Activated T-cell treated with anti-CD3 and anti-CD28 coated beads for 24 hours (primary cell): ENCODE measurements at regions not wholly inside any gene's neighbourhood (a gene's known extent, or its start where the extent isn't known, plus 50 kb on each side); places are given as distances from the start of the nearest gene placed in this dataset.
"Not testable (repeated sequence)": the region's sequence is repeated elsewhere in the genome, so short reads cannot be mapped to it uniquely, and the experiment has no call there.

Source experiments
- DNase-seq: peaks from one replicate; pipeline ENCODE4 v3.0.0-alpha.2; 2020; ENCODE audit warnings: low read depth

DNA sequence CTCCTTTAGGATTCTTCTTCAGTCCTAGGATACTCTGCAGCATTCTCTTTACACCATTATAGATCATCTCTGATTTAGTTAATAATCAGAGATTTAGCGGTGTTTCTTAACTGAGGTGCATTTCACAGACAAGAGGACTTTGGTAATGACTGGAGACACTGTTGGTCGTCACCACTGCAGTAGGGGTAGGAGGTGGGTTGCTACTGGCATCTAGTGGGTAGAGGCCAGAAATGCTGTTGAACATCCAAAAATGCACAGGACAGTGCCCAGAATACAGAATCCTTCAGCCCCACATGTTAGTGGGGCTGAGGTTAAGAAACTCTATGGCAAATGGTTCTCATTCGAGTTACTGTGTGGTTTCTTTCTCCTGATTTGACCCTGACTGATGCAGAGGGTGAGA lies 80.4 kb upstream of the LMCD1 start:
- no peak for DNase-seq

DNA sequence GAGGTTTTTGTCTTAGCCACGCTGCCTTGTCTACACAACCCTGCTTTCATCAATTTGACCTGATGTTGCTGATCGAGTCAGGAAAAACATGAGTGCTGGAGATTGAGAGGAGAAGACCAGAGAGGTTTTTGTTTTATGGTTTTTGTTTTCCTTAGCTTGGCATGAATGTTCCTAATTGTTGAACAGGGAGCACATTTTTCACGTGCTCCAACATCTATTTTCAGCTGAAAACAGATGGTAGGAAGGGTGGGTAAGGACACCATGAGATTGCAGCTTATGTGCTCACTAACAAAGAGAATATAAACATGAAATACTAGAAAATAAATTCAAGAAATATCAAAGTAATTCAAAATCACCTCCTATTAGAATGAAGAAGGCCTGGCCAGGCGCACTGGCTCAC lies 79.9 kb upstream of the LMCD1 start:
- DNase-seq: no peak

DNA sequence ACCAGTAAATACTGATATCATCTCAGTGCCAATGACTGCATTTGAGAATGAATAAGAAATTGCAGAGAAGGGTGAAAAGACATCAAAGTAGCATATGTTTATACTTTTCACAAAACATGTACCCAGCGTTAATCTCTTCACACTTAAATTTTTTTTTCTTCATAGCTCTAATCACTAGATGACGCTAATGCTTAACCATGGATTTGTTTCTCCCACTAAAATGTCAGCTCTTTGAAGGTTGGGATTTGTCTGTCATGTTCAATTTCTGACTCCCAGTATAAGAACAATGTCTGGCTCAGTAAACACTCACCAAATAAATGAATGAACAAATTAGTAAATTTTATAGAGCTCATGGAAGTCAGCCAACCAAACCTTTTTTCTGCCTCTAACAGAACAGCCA lies 78.3 kb upstream of the LMCD1 start:
- no peak for DNase-seq

DNA sequence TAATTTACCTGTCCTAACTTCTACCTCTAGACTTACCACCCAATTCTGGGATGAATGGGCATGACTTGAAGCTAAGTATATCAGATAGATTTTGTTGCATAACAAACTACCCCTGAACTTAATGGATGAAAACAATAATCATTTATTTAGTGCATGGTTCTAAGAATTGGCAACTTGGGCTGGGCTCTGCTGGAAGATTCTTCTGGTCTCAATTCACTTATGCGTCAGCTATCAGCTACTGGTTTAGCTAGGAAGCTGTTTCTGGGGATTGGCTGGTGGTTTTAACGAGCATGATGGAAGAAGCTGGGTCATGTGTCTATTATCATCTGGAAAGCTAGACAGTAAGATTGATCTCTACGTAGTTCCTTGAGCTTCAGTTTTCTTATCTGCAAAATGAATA lies 77.3 kb upstream of the LMCD1 start:
- no peak for DNase-seq

DNA sequence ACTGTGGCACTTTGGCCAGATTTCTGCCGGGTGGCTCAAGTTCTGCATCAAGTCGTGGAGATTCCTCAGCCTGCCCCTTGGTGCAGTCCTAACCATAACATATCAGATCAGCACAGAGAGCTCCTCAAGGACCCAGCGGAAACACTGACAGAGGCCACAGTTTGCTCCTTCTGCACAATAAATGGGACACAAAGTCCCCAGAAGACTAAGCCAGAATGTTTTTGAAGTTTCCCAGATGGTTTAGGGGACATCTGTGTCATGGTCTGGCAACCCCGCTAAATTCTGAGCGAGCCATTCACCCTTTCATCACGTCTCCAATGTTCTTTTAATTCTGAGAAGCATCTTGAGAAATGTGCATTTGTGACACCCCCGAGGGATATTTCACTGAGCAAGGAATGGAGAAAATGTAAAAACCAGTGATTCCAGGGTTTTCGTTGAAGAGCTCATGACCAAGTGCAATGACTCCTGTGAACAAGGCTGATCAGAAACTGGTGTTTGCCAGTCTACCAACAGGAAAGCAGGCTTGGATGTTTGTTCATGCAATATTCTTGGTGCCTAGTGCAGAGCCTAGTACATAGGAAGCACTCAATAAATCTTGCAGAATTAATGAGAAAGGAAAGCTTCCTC lies 64.8 kb upstream of the LMCD1 start:
- DNase-seq: no peak

DNA sequence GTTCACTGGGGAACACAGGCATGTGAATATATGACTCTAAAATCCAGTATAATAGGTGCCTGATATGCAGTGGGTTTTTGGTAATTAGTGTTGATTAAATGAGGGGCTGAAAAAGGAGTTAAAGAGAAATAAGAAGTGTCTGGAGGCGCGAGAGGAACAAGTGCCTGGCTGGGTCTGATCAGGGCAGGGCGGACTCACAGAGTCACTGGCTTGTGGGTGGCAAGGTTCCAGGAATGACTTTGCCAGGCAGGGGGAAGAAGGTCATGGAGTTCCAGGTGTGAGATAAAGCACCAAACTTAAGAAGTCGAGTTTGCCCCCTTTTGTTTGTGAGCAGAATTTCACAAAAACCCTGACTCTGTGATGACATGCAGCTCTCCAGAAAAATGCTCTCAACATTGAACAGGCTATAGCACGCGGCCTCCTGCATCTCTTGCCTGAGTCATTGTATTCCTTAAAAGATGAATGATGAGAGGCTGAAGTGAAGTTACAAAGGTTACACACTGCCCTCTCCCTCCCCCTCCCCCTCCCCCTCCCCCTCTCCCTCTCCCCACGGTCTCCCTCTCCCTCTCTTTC lies 63.0 kb upstream of the LMCD1 start:
- DNase-seq: no peak

DNA sequence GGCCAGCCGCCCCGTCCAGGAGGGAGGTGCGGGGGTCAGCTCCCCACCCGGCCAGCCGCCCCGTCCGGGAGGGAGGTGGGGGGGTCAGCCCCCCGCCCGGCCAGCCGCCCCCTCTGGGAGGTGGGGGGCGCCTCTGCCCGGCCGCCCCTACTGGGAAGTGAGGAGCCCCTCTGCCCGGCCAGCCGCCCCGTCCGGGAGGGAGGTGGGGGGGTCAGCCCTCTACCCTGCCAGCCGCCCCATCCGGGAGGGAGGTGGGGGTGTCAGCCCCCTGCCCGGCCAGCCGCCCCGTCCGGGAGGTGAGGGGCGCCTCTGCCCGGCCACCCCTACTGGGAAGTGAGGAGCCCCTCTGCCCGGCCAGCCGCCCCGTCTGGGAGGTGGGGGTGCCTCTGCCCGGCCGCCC lies 61.5 kb upstream of the LMCD1 start:
- DNase-seq: not testable (repeated sequence)

DNA sequence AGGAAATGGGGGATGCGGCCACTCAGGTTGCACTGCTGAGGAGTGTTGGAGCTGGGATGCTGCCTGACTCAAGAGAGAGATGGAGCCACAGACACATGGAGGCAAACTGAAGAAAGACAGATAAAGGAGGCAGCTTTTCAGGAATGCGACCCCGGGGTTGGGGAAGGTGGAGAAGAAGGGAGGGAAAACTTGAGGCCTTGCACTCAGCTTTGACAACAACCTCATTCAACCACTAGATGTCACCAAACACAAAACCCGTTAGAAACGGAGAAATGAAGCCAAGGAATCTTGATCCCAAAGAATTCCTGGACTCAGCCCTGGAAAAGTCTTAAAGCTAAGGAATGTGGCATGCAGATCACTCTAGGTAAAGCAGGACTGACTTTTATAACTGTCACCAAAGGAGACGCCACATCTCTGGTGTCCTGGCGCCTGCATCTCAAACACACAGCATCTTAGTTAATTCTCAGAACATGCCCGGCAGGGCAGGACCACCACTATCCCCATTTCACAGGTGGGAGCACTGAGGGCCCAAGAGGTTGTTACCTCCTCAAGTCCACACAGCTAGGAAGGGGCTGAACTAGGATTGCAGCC lies 59.6 kb upstream of the LMCD1 start:
- no peak for DNase-seq

DNA sequence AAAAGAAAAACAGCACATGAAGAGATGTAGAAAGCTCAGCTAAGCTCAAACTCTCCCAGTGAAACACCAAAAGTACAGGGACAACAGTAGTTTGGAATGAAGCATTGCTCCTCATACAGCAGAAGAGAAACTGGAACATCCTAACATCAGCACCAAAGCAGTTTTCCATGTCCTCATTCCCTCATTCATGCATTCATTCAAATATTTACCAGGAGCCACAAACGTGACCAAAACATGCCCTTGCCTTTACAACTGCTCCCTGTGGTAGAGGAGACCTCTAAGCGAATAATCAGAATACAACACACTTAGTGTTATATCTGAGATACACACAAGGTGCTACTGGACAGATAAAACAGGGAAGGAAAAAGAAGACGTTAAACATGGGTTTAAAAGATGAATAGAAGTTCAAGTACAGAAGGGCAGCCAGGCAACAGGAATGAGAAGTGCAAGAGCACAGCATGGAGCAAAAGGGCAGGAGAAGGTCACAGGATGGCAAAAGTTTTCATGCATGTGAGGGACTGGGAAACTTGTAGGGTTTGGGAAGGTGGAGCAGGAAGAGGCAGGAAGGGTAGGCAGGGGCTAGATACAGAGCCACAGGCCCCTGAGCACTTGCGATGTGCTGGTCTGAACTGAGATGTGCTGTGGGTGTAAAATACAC lies 58.5 kb upstream of the LMCD1 start:
- DNase-seq: no peak

DNA sequence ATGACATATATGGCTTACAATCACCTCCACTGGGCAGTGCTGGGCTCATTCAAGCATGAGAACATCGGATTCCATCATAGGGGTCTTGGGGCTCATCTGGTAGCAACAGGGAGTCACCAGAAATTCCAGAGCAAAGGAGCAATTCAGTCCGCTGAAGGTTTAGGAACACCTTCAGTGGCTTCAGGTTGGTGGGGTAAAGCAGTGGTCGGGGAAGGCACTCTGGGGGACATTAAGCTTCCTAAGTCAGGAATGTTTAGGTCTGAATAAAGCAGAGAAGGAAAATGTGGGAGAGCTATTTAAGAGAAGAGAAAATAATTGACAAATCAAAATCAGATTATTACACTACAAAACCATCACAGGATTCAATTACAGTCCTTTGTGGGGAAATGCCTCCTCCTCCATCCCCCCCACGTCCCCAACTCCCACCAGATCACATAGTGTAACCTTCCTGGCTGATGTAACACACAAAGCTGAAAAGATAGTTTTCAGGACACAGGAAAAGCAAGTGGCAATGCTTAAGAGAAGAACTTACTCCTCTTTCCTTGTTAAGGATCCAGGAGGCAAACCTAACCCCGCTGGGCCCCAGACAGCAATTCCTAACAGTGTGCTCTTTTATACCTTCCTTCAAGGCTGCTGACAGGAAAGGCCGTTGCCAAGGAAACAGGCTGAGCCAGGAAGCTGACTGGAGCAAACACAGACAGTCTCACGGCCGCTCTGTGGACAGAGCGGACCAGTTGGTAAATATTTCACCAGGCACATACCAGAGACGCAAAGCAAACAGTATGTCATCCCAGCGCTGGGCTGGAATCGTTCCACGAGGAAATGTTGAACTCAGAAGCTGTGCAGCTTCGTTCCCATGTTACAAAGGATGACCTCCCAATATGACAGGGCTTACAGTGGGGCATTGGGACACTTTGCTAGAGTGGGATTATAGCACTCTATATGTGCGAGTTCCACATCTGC lies 57.5 kb upstream of the LMCD1 start:
- no peak for DNase-seq

DNA sequence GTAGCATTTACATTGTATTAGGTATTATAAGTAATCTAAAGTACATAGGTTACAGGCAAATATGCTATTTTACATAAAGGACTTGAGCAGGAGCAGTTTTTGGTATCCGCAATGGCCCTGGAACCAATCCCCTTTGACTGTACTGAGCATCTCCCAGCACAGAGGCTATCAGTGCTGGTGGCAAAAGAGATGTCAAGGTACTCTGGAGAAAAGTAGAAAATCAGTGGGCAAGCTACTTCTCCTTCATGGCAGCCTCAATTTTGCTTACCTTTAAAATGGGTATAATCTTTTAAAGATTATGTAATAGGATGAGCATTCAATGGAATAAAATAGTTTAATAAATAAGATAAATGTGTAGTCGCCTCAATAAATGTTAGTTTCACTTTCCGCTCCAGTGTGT lies 56.7 kb upstream of the LMCD1 start:
- no peak for DNase-seq

DNA sequence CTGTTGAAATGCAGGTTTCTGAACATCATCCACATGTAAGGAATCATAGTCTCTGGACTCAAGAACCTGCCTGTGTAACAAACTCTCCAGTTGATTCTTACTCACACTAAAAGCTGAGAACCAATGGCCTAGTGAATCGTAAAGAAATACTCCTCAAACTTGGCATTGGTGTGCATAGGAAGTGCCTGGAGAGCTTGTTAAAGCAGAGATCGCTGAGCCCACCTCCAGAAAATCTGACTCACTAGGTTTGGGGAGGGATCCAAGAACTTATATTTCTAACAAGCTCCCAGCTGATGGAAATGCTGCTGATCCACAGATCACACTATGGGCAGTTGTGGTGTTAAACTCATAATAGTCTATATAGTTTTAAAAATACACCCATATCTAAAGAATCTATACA lies 55.8 kb upstream of the LMCD1 start:
- DNase-seq: no peak

DNA sequence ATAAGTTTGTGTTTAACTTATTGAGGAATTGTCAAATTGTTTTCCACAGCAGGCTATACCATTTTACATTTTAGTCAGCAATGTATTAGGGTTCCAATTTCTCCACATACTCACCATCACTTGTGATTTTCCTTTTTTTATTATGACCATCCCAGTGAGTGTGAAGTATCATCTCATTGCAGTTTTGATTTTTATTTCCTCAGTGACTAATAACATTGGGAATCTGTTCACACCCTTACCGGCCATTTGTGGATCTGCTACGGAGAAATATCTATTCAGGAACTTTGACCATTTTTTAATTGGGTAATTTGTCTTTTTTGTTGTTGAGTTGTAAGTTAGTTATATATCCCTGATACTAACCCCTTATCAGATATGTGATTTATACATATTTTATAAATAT lies 54.8 kb upstream of the LMCD1 start:
- DNase-seq: no peak

DNA sequence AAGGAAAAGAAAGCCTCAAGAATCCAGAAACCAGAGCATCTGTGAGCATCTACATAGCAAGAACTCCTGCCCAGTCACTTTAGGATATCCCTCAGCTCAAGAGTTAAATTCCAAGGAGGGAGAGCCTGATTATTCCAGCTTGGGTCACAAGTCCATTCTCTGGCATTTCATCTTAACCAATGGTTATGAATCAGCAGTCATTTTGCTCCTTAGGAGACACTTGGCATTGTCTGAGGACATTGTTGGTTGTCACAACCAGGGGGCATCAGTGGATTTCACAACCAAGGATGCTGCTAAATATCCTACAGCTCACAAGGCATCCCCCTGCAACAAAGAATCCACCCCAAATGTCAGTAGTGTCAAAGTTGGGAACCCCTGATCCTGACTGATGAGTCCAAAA lies 51.0 kb upstream of the LMCD1 start:
- no peak for DNase-seq

DNA sequence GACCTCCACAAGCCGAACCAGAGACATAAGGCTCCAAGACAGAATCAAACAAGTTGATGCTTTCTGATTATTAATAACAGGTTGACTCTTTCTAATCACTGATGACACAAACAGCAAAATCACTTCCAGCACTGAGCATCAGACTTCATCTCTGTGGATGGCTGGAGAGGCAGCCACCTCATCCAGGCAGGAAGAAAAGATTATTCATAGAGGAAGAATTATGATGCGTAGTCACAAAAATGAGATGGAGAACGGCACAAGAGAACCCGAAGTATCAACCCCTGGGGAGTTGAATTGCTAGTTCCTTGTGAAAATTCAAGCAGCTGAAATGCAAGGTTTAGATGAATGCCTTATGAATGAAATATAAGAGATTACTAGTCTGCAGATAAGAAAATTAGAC lies 49.9 kb upstream of the LMCD1 start:
- DNase-seq: no peak
